Stimulated activated CD4-positive, alpha-beta T cell treated with anti-CD3 and anti-CD28 coated beads, Interleukin-2, amount 100 ng/mL, for 4 hours (primary cell): ENCODE measurements at regions not wholly inside any gene's neighbourhood (a gene's known extent, or its start where the extent isn't known, plus 50 kb on each side); places are given as distances from the start of the nearest gene placed in this dataset.
"Not testable (repeated sequence)": the region's sequence is repeated elsewhere in the genome, so short reads cannot be mapped to it uniquely, and the experiment has no call there.

Experiments
- DNase-seq: peaks from one replicate; pipeline ENCODE4 v3.0.0-alpha.2; 2020; ENCODE audit warnings: low read depth

DNA sequence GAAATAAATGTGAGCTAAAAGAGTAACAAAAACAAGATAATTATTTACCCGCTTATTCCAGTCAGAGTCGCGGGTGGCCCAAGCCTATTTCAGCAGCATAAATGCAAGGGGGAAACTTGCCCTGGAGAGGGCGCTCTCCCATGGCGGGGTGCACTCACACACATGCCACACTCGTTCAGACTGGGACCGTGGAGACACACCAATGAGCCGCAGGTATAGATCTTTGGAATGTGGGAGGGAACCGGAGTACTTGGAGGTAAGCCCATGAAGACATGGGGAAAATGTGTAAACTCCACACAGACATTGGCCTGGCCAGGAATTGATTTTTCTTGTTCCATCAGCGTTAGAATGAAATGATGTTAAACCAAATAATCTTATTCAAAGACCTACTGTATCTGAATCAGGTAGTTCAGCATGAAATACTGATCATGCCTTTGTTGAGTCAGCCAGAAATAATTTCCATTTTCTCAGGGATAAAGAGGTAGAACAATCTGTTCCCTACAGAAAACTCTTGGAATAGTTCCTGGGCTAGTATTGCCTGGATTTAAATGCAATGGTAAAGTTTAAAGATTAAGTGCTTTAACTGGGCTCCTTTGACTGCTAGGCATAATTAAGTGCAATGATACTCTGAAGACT lies 191.5 kb downstream of the MCHR2 start:
- no peak for DNase-seq

GRCh38 chr6:99808992-99809391 lies 185.0 kb downstream of the MCHR2 start:
- DNase-seq = no peak

DNA sequence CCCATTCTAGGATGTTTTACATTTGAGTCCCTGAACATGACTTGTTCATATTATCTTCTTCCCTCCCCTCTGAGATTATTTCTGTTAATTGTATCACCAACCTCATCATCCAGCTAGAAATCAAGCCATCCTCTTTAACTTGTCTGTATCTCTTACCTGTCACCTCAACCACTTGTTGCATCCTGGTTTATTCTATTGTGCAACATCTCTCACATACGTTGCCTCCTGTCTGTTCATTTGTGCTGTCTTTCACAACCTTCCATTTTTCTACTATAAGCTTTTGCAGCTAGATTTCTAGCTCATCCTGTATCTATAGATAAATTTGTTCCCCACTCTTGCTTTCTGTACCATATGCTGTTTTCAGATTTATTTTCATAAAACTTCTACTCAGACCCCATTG lies 183.7 kb downstream of the MCHR2 start:
- DNase-seq = no peak

DNA sequence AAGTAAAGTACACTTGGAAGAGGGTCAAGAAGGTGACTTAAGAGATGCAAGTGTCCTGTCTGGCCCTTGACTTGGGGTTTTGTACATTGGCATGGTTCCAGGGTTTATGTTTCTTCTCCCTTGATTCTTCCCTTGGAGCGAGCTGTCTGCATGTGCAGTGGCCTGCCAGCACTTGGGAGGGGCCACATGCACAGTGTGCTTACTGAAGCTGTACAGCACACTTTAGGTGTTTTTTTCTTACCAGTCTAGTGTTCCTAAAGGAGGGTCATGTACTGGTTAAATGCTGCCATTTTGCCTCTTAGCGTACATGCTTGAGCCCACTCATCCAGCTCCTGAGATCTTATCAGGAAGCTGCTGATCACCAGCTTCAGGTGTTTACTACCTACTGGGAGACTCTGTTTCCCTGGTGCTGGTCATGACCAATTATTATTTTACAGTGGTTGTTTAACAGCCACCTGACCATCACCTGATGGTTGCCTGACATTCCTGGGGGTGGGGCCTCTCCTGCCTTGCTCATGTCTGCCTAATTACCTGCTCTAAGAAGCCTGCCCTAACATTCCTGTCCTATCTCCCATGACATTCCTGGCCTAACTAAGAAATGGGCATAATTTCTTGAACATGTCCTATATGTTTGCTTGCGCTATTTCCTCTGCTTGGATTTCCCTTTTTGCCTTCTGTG lies 182.9 kb downstream of the MCHR2 start:
- no peak for DNase-seq

- DNase-seq = no peak
Observed at GRCh38 chr6:99811636-99812035, 182.4 kb downstream of the MCHR2 start.

GRCh38 chr6:99813565-99813964 lies 180.5 kb downstream of the MCHR2 start:
- DNase-seq = no peak

GRCh38 chr6:99814230-99814928 lies 179.6 kb downstream of the MCHR2 start:
- DNase-seq = no peak

GRCh38 chr6:99816795-99817194 lies 177.2 kb downstream of the MCHR2 start:
- DNase-seq = no peak

DNA sequence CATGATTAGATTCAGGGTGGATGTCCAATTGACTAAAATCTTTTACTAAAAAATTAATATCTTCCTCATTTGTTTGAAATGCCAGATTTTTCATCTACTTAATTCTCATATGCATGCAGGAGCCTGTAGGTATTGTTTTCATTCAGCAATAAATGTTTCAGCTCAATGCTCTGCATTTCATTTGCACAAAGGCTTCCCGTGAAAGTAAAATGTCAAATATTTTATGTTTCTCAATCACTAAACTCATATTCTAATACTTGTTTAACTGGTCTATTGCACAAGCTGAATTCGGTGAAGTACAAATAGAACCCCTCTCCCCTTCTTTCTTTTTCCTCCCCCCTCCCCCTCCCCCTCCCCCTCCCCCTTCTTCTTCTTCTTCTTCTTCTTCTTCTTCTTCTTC lies 175.9 kb downstream of the MCHR2 start:
- DNase-seq = no peak

DNA sequence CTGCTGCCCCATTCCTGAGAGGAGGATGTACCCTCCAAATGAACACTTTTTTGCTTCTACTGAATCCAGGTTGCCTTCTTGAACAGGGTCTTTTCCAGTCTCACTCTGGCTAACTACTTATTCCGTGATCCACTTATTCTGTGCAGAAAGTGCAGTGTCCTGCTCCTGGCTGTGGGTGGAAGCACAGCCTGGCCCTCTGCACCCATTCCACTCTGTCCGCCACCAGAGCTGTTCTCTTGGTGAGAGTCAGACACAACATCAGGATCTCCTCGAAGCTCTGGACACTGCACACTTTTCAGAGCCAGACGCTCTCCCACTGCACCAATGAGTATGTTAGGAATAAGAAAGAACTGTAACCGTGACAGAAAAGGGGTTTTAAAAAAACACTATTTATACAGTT lies 174.2 kb downstream of the MCHR2 start:
- no peak for DNase-seq

DNA sequence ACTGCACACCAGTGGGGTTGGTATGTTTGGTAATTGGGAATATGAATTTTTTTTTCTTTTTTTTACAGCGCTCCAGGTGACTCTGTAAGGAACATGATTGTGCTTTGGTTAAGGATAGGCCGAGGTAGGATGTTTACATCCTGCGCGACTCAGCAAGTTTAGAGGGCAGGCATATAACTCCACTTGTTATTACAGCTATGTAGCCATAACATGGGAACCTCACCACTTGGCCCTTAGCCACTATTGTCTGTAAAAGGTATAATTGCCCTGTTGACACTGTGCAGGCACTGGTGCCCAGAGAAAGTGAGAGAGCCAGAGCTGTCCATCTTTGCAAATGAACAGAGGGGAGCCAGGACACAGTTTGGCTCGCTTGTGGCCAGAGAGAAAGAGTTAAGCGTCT lies 172.9 kb downstream of the MCHR2 start:
- no peak for DNase-seq

- no peak for DNase-seq
Observed at GRCh38 chr6:99822741-99823512, 171.1 kb downstream of the MCHR2 start.

- DNase-seq = not testable (repeated sequence)
Observed at GRCh38 chr6:99823513-99824235, 170.3 kb downstream of the MCHR2 start.

GRCh38 chr6:99833034-99833433 lies 161.0 kb downstream of the MCHR2 start:
- no peak for DNase-seq

GRCh38 chr6:99836471-99836870 lies 157.6 kb downstream of the MCHR2 start:
- no peak for DNase-seq

GRCh38 chr6:99838607-99839006 lies 155.4 kb downstream of the MCHR2 start:
- no peak for DNase-seq

- no peak for DNase-seq
Observed at GRCh38 chr6:99841297-99841696, 152.7 kb downstream of the MCHR2 start.

DNA sequence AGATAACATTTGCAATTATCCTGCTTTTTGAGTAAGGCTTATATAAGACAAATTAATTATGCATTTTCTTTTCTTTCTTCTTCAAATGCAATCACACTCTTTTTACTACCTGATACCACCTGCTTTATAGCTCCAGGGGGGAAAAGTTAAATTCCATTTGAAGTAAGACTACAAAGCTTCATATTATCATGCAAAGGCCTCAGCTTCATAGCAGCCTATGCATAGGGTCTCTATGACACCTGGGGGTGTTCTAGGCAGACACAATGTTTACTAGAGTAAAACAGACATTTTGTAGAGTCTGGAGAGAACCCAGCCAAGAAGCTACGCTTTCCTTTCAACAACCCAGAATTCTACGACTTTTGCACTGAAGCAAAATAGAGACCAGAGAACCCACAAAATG lies 148.0 kb downstream of the MCHR2 start:
- DNase-seq = no peak

GRCh38 chr6:99850841-99851240 lies 143.2 kb downstream of the MCHR2 start:
- no peak for DNase-seq

DNA sequence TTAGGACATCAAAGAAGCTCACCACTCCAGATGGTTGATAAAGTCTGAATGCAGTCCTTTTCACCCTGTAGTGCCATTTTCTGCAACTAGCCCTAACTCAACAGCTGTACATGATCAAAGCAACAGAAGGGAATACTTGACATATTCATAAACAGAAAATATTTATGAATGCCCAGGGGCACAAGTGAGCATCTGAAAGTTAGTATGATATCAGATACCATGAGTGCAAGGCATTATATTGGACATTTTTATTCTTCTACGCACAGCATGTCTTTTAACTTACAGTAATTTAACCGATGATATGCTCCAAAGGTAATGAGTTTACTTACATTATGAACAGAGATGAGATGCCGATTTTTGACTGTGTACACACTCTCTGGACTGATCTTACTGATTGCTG lies 142.0 kb downstream of the MCHR2 start:
- no peak for DNase-seq

- no peak for DNase-seq
Observed at GRCh38 chr6:99867026-99867425, 127.0 kb downstream of the MCHR2 start.
